Loucy (cell line): ENCODE measurements at regions not wholly inside any gene's neighbourhood (a gene's known extent, or its start where the extent isn't known, plus 50 kb on each side); places are given as distances from the start of the nearest gene placed in this dataset.

ENCODE experiments used
- H2AFZ ChIP-seq: fragments of 200-600 bp; sonication (generic); 2 replicates; pipeline ENCODE4 v1.6.0; 2016; ENCODE audit warnings: antibody characterized with exemption, mild to moderate bottlenecking, low read length, moderate library complexity
- H3F3A ChIP-seq: fragments of 200-600 bp; 2 replicates; pipeline ENCODE4 v1.6.0; 2016; ENCODE audit warnings: antibody characterized with exemption, low read depth, mild to moderate bottlenecking
- H3K27me3 ChIP-seq: fragments of 200-600 bp; sonication (generic); 2 replicates; pipeline ENCODE4 v1.6.1; 2014; ENCODE audit warnings: low read length, mild to moderate bottlenecking; ENCODE audit not compliant: insufficient read depth, poor library complexity, severe bottlenecking
- H3K36me3 ChIP-seq: fragments of 200-600 bp; sonication (generic); 2 replicates; pipeline ENCODE4 v1.6.1; 2016; ENCODE audit warnings: low read length; ENCODE audit not compliant: insufficient read depth
- H3K4me1 ChIP-seq: fragments of 200-600 bp; sonication (generic); 2 replicates; pipeline ENCODE4 v1.5.1; 2014; ENCODE audit warnings: low read length, mild to moderate bottlenecking; ENCODE audit not compliant: insufficient read depth, poor library complexity, severe bottlenecking
- H3K4me2 ChIP-seq: fragments of 200-600 bp; sonication (generic); 2 replicates; pipeline ENCODE4 v1.6.0; 2014; ENCODE audit warnings: antibody characterized with exemption, low read length, low read depth, mild to moderate bottlenecking; ENCODE audit not compliant: poor library complexity, severe bottlenecking
- H3K4me3 ChIP-seq: fragments of 200-600 bp; sonication (generic); 2 replicates; pipeline ENCODE4 v1.5.1; 2014; ENCODE audit warnings: low read length, mild to moderate bottlenecking, mixed read lengths; ENCODE audit not compliant: poor library complexity, severe bottlenecking
- H3K79me2 ChIP-seq: fragments of 200-600 bp; sonication (generic); 2 replicates; pipeline ENCODE4 v1.6.1; 2014; ENCODE audit warnings: low read length; ENCODE audit not compliant: insufficient read depth
- H3K9ac ChIP-seq: fragments of 200-600 bp; sonication (generic); 2 replicates; pipeline ENCODE4 v1.6.0; 2014; ENCODE audit warnings: mild to moderate bottlenecking, low read depth, low read length, moderate library complexity; ENCODE audit not compliant: poor library complexity, severe bottlenecking
- H3K9me2 ChIP-seq: fragments of 200-600 bp; sonication (generic); replicated peaks from 2 replicates; pipeline ENCODE4 v1.6.1; 2016; ENCODE audit warnings: low read depth, low read length, mixed read lengths
- H3K9me3 ChIP-seq: fragments of 200-600 bp; sonication (generic); 2 replicates; pipeline ENCODE4 v1.6.1; 2014; ENCODE audit warnings: mild to moderate bottlenecking, antibody characterized with exemption, low read length, low read depth; ENCODE audit not compliant: insufficient read depth
- H4K20me1 ChIP-seq: fragments of 200-600 bp; sonication (generic); 2 replicates; pipeline ENCODE4 v1.6.0; 2014; ENCODE audit warnings: antibody characterized with exemption, low read length, mild to moderate bottlenecking; ENCODE audit not compliant: insufficient read depth, poor library complexity, severe bottlenecking
- CTCF ChIP-seq: fragments of 200-600 bp; sonication (generic); conservative IDR thresholded peaks from 2 replicates; pipeline ENCODE4 v1.5.1; 2014; ENCODE audit warnings: mild to moderate bottlenecking, antibody characterized with exemption, low read length
- EZH2phosphoT487 ChIP-seq: fragments of 200-600 bp; IDR thresholded peaks from 2 replicates; pipeline ENCODE4 v1.6.1; 2018; ENCODE audit warnings: antibody characterized with exemption, mild to moderate bottlenecking, moderate library complexity, borderline replicate concordance

GRCh38 chrX:109886122-109886761, 116.7 kb upstream of the TMEM164 start:
- H3K9ac ChIP-seq: no peak overlapping the region
- H3K4me2 ChIP-seq: no peak overlapping the region
- no peaks in the 10 kb centered on the region for H3K9me3 ChIP-seq
- H3K4me1 ChIP-seq: peaks cover 4% of the 10 kb centered on the region
- TF ChIP-seq EZH2phosphoT487 (no peak), CTCF (peak; percentile 72)
- no peaks in the 10 kb centered on the region for H3K9me2 ChIP-seq
- no peaks in the 10 kb centered on the region for H3F3A ChIP-seq
- no peaks in the 10 kb centered on the region for H4K20me1 ChIP-seq
- no peaks in the 10 kb centered on the region for H3K36me3 ChIP-seq
- H3K79me2 ChIP-seq: no peaks in the 10 kb centered on the region
- no peaks in the 10 kb centered on the region for H3K27me3 ChIP-seq
- no peak overlapping the region for H3K4me3 ChIP-seq
- H2AFZ ChIP-seq: no peak overlapping the region

GRCh38 chrX:109889289-109890006, 113.5 kb upstream of the TMEM164 start:
- no peak overlapping the region for H3K4me3 ChIP-seq
- no peak overlapping the region for H3K4me2 ChIP-seq
- H3K9me3 ChIP-seq: no peaks in the 10 kb centered on the region
- no peaks in the 10 kb centered on the region for H3K27me3 ChIP-seq
- TF ChIP-seq EZH2phosphoT487: no peak
- peak; percentile 39 for TF ChIP-seq CTCF
- no peaks in the 10 kb centered on the region for H3K9me2 ChIP-seq
- no peak overlapping the region for H3K9ac ChIP-seq
- H3F3A ChIP-seq: no peaks in the 10 kb centered on the region
- no peak overlapping the region for H2AFZ ChIP-seq
- no peaks in the 10 kb centered on the region for H3K79me2 ChIP-seq
- no peaks in the 10 kb centered on the region for H4K20me1 ChIP-seq
- peaks cover 4% of the 10 kb centered on the region for H3K4me1 ChIP-seq
- no peaks in the 10 kb centered on the region for H3K36me3 ChIP-seq

GRCh38 chrX:109890300-109890699, 112.6 kb upstream of the TMEM164 start:
- TF ChIP-seq CTCF (no peak), EZH2phosphoT487 (no peak)
- no peak overlapping the region for H2AFZ ChIP-seq
- peaks cover 4% of the 10 kb centered on the region for H3K4me1 ChIP-seq

More at GRCh38 chrX:109890300-109890699, 112.6 kb upstream of the TMEM164 start:
- H3K27me3 ChIP-seq: no peaks in the 10 kb centered on the region
- no peak overlapping the region for H3K4me3 ChIP-seq
- no peaks in the 10 kb centered on the region for H3K9me2 ChIP-seq
- H3K9ac ChIP-seq: no peak overlapping the region
- no peaks in the 10 kb centered on the region for H3K79me2 ChIP-seq
- H3K4me2 ChIP-seq: peak overlapping the region; percentile 42
- no peaks in the 10 kb centered on the region for H3K36me3 ChIP-seq
- H3F3A ChIP-seq: no peaks in the 10 kb centered on the region
- no peaks in the 10 kb centered on the region for H4K20me1 ChIP-seq
- no peaks in the 10 kb centered on the region for H3K9me3 ChIP-seq
